Middle frontal gyrus (tissue), 1 donor: ENCODE measurements at regions not wholly inside any gene's neighbourhood (a gene's known extent, or its start where the extent isn't known, plus 50 kb on each side); places are given as distances from the start of the nearest gene placed in this dataset.

Experiments
- DNase-seq: peaks from one replicate; pipeline ENCODE4 v3.0.0-alpha.2; 2015; ENCODE audit warnings: low spot score; ENCODE audit errors: extremely low spot score

DNA sequence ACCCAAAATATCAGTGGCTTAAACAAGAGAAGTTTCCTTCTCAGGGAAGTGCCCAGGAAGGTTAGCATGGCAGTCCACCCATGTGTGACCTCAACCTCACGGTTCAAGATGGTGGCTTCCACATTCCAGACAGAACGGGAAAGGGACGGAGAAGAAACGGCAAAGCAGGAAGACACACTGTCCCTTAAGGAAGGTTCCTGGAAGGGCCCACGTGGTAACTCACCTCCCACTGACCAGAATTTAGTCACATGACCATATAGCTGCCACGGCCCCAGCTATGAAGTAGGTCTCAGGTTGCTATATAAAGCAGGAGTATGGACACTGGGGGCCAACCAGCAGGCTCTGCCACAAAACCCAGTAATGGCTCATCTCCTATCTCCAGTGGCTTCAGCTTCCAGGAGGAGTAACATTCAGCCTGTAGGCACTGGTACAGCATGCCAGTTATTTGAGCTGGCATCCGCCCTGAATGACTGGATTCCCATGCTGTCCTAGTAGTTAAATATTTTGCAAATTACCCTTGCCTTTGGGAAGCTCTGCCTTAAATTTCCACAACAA is 278.5 kb upstream of the KLF14 start:
- DNase-seq = no peak

- no peak for DNase-seq
These were observed 279.7 kb upstream of the KLF14 start for GRCh38 chr7:131013716-131014115.

DNA sequence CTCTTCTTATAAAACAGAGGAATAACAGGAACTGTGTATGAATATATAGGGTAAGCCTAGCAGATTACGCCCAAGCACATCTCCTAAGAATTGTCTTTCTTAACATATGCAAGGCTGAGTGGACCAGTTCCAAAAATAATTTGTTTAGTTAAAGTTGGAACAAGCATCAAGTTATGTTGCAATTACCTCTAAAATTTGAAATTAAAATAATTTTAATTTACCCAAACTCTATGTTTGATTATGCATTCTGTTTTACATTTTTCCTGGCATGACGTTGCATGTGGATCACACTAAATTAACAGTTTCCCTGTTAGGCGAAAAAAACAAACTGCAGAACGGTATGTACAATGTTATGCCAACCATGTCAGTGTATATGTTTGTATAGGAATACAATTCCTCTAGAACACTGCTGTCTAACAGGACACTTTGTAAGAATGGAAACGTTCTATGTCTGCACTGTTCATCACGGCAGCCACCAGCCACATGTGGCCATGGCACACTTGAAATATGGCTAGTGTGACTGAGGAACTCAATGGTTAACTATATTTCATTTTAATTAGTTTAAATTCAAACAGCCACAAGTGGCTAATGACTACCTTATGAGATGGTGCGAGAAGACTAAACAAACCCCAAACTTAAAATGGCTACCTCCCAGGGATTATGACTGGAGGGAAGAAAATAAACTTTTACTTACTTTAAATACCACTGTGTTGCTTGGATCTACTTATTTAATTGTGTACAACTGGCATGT is 281.1 kb upstream of the KLF14 start:
- DNase-seq = no peak

DNA sequence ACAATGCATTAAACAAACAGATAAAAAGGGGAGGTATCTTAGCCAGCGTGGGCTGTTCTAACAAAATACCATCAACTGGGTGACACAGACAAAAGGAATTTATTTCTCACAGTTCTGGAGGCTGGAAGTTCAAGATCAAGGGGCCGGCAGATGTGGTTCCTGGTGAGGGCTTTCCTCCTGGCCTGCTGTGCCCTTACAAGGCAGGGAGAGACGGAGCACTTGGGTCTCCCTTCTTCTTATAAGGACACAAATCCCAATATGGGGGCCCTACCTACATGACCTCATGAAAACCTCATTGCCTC is 281.6 kb upstream of the KLF14 start:
- no peak for DNase-seq

DNA sequence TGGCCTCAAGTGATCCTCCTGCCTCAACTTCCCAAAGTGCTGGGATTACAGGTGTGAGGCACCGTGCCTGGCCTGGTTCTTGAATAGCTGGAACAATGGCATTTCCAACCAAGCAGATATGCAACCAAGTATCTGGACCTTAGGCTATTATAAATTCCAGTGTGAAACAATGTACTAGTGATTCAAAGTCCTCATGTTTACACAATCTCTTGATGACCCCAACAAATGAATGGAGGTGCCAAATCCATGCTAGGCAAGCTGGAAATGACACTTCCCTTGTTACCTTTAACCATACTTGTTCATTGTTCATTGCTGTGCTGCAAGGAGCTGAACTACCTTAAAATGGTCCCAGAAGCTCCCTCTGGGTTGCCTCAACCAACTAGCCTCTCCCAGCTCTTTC is 282.2 kb upstream of the KLF14 start:
- no peak for DNase-seq

DNA sequence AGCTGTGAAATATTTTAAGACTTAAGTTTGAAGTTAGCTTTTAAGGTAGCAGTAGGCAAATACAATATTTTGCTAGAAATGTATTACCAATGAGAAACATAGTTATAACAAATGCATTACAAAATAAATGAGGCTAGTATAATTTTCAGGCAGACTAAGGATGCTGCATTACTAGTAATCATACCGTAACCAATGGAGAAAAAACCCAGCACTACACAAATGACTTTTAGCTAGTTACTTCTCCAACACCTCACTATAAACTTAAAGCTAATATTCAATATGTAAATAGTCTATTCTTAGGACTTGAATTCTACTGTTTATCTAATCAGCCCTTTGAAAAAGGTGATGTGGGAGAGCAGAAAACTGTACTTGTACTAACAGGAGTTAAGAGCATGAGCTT is 285.3 kb upstream of the KLF14 start:
- no peak for DNase-seq

GRCh38 chr7:131020759-131021261 is 286.8 kb upstream of the KLF14 start:
- DNase-seq = no peak

- no peak for DNase-seq
These were observed 287.5 kb upstream of the KLF14 start for GRCh38 chr7:131021460-131021859.

DNA sequence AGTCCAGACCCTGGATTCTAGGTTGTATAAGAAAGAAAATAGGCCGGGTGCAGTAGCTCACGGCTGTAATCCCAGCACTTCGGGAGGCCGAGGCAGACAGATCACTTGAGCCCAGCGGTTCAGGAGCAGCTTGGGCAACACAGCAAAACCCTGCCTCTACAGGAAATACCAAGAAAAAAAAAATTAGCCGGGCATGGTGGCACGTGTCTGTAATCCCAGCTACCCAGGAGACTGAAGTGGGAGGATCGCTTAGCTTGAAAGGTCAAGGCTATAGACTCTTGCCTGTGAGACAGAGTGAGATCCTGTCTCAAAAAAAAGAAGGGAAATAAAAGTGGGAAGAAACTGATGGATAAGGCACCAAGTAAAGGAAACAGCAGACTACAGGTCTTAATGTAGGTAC is 287.9 kb upstream of the KLF14 start:
- no peak for DNase-seq

DNA sequence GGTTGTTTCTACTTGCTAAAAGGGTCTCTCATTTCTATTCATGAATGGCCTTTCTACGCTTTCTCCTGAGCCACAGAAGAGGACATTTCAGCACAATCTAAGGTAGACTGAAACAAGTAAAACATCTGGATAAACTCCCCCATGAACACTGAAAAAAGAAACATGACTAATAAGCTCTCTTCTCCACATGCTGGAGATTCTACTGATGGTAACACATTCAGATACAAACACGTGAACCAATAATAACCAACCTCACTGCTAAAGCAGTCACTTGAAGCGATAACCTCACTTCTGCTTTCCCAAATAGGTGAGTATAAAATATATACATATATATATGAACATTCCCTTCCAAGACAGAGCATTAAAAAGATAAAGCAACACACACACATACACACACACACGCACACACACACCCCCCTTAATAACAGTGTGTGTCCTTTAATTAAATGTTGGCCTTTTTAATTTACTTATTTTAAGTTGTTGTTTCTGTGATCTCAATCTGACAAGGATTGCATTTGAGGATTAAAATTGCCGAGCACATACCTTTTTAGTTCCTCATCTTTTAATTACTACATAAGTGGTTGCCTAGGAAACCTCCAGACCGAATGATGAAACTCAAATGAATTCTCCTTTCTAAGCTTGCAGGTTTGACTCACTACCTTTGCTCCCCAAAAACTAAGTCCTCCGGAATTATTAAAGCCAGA is 292.4 kb upstream of the KLF14 start:
- DNase-seq = no peak

DNA sequence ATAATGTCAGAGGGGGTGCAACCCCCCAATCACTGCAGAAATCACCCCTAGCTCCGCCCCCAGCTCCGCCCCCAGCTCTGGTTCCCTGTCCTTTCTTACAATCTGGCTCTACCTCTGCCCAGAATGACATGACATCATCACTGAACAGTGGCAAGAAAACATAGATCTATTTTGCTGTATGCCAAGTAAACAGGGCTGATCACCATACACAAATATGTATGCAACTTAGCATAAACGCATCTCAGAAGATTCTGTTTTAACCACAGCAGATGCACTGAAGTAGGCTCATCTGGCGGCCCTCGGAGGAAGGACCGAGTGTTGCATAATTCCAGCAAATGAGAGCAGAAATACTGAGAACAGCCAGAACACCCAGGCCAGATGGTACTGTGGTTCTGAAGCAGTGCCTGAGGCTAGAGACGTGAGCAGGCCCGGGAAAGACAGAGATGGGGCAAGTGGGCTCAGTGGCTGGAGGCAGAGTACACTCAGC is 293.3 kb upstream of the KLF14 start:
- no peak for DNase-seq

DNA sequence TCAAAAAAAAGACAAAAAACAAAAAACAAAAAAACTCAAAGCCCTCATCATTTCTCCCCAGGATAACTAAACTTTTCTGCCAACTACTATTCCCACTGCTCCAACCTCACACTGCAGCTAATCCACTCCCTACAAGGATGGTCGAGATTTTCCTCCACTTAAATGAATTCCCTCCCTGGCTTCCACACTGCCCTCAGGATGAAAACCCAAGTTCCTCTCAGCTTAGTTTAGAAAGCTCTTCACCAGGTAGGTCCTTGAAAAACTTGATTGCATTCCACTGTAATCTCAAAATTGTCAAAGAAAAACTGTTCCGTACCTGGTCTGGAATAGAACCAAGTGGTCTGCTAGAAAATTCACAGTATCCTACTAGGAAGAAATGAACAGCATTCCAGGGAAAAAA is 294.3 kb upstream of the KLF14 start:
- no peak for DNase-seq

- no peak for DNase-seq
These were observed 295.0 kb upstream of the KLF14 start for GRCh38 chr7:131029002-131029401.

GRCh38 chr7:131031099-131031868 is 296.4 kb upstream of the MKLN1 start:
- no peak for DNase-seq

GRCh38 chr7:131032786-131033185 is 294.9 kb upstream of the MKLN1 start:
- DNase-seq = no peak

DNA sequence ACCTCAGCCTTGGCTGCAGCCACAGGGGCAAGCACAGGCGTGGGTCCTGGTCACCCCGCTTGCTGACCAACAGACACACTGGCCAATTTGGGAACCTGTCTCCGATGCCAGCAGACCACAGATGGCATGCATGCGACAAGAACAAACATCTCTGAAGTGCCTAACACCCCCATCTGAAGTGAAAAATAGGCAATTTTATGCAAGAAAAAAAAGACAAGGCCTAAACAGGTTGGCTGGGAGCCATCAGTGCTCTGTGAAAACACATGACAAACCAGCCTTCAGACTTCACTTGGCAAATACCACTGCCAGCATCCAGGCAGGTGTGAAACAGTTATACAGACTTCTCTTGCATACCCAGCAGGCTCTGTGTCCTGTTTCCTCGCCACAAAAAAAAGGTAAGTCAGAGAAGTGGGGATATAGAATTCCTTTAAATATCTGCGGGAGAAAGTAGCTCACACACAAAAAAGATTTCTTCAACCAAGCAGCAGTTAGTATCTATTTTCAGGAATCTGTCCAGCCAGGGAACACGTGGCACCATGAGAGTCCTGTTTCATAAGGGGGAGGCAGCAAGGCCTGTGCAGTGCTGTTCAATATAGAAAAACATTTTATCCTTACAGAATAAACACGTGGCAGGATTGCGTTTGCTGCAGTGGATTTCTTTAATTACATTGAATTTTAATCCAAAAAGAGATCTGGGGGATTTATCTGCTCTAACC is 293.4 kb upstream of the MKLN1 start:
- DNase-seq = peak; percentile 63

DNA sequence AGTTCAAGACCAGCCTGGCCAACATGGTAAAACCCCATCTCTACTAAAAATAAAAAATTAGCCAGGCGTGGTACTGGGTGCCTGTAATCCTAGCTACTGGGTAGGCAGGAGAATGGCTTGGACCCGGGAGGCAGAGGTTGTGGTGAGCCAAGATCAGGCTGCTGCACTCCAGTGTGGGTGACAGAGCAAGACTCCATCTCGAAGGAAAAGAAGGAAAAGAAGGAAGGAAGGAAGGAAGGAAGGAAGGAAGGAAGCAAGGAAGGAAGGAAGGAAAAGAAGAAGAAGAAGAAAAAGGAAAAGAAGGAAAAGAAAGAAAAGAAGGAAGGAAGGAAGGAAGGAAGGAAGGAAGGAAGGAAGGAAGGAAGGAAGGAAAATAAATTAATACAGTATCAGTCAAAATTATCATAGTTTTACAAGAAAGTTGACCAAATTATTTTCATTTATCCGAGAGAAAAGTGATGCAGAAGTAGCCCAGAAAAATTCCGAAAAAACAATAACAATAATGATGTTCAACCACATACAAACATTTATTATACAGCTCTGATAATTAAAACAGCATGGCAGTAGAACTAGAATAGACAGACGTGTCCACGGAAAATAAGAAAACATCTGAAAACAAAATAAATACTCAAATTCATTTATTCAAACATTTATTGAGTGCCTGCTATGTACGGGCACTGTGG is 292.4 kb upstream of the MKLN1 start:
- no peak for DNase-seq

DNA sequence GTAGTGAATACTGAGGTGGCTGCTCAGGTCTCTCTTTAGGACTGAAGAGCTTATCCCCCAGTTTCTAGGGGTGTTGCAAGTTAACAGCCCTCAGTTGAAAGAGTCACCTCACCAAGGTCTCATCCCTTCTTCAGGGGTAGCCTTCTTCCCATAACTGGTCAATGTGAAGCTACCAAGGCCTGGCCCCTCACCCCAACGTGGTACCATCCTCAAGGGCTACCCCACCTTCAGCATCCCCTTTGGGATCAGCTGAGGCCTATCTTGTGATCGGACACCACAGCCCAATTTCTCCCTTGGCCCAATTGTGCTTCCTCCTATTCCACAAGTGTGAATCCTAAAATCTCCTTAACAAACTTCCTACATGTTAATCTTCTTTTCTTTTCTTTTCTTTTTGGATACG is 289.5 kb upstream of the MKLN1 start:
- no peak for DNase-seq

DNA sequence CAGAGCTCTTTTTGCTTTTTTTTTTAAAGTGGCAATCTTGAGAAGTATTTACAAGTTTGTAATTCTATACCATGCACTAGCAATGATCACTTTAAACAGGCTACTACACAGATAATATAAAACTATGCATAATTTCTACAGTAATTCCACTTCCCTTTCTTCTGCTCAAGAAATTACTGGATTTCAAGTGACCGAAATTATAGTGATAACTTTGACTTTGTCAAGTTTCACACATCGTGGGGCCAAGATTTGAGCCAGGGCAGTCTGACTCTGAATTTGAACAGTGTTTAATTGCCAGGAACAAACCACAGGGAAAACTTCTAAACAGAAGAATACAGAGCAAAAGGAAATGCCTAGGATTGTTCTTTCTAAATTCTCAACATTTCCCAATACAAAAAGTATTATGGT is 288.3 kb upstream of the MKLN1 start:
- DNase-seq = no peak

GRCh38 chr7:131039836-131040235 is 287.8 kb upstream of the MKLN1 start:
- no peak for DNase-seq
